ENCODE measurements at regions not wholly inside any gene's neighbourhood (a gene's known extent, or its start where the extent isn't known, plus 50 kb on each side); places are given as distances from the start of the nearest gene placed in this dataset.
A peak's percentile ranks its signal among the peaks of the same experiment; 100 is the strongest.

DNA sequence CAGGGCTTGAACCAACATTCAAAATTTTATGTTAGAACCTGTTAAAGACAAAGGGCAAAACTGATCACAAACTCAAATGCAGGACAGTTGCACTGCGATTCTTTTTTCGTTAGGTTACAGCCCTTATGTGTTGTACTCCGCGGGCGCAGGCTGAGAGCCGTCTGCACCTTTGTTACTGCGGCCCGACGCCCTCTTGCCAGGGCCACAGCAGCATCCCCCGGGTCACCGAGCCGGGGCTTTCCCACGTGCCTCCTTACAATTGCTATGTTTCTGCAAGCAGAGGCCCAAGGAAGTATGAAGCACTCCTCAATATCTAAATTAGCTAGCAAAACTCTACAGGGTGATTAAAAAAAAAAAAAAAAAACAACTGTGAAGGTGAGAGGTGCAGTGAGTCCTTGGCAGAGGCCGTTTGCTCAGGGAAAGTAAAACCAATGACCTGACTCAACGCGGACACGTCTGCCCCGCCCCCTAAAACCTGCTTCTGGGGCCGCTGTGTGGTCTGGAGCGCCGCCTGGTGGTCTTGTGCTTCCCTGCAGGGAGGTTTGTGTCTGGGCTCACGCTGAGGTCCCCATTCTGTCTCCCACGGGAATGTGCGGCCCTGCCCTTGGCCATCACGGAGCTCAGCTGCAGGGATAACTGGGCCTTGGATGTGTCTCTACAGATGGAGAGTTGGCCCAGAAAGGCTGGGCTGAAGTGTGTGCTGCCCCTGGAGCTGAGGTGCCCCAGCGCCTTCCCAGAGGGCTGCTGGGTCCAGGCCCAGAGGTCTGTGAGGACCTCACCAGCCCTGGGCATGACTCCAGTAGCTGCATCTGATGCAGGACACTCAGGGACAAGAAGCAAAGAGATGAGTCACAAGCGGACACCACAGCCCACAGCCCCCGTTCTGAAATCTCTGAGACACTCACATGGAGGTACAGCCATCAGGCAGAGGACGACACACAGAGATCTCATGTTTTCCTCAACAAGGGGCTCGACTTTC lies 418.5 kb downstream of the TMEM121 start:
- TF ChIP-seq, protein P1, sequence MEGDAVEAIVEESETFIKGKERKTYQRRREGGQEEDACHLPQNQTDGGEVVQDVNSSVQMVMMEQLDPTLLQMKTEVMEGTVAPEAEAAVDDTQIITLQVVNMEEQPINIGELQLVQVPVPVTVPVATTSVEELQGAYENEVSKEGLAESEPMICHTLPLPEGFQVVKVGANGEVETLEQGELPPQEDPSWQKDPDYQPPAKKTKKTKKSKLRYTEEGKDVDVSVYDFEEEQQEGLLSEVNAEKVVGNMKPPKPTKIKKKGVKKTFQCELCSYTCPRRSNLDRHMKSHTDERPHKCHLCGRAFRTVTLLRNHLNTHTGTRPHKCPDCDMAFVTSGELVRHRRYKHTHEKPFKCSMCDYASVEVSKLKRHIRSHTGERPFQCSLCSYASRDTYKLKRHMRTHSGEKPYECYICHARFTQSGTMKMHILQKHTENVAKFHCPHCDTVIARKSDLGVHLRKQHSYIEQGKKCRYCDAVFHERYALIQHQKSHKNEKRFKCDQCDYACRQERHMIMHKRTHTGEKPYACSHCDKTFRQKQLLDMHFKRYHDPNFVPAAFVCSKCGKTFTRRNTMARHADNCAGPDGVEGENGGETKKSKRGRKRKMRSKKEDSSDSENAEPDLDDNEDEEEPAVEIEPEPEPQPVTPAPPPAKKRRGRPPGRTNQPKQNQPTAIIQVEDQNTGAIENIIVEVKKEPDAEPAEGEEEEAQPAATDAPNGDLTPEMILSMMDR (IDR thresholded peaks at IDR 0.05): peak; percentile 74 to 85 (median 79)
- TF ChIP-seq POLR2A (IDR thresholded peaks at IDR 0.05): no peak

Data from testis (tissue), 2 donors.